ENCODE measurements at regions not wholly inside any gene's neighbourhood (a gene's known extent, or its start where the extent isn't known, plus 50 kb on each side); places are given as distances from the start of the nearest gene placed in this dataset.

GRCh38 chr2:60676706-60677330 is 79.2 kb upstream of the PAPOLG start:
- H3K56ac ChIP-seq (ENCODE audit: insufficient read length, low read depth, low read length): no peak overlapping the region
- H3K4me1 ChIP-seq (ENCODE audit: insufficient read depth, low read length): no peaks in the 10 kb centered on the region; the same call in 1 of the 2 replicates
- Mint-ChIP-seq H3K27me3 (ENCODE audit: low read depth) (peaks cover 5% of the 10 kb centered on the region), H3K4me1 (peaks cover 12 to 20% of the 10 kb centered on the region in 2 experiments), H3K9me3 (no peaks in the 10 kb centered on the region), H3K27ac (no peak overlapping the region), H3K36me3 (ENCODE audit: insufficient read depth in 1 of 3, low read depth in 3 of 3) (no peaks in the 10 kb centered on the region), H3K4me3 (no peak overlapping the region)
- H2AK5ac ChIP-seq (ENCODE audit: insufficient read length, low read length): no peak overlapping the region
- no peaks in the 10 kb centered on the region for H4K20me1 ChIP-seq (ENCODE audit: control insufficient read depth, insufficient read depth, insufficient read length)
- no peak overlapping the region for H3K27ac ChIP-seq (ENCODE audit: insufficient read length, low read depth, low read length)
- no peak overlapping the region for H2AFZ ChIP-seq (ENCODE audit: low read length)
- H3K27me3 ChIP-seq (ENCODE audit: insufficient read depth, low read length): no peaks in the 10 kb centered on the region
- TF ChIP-seq, protein P1, sequence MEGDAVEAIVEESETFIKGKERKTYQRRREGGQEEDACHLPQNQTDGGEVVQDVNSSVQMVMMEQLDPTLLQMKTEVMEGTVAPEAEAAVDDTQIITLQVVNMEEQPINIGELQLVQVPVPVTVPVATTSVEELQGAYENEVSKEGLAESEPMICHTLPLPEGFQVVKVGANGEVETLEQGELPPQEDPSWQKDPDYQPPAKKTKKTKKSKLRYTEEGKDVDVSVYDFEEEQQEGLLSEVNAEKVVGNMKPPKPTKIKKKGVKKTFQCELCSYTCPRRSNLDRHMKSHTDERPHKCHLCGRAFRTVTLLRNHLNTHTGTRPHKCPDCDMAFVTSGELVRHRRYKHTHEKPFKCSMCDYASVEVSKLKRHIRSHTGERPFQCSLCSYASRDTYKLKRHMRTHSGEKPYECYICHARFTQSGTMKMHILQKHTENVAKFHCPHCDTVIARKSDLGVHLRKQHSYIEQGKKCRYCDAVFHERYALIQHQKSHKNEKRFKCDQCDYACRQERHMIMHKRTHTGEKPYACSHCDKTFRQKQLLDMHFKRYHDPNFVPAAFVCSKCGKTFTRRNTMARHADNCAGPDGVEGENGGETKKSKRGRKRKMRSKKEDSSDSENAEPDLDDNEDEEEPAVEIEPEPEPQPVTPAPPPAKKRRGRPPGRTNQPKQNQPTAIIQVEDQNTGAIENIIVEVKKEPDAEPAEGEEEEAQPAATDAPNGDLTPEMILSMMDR (conservative IDR thresholded peaks at IDR 0.05): no peak
- no peak overlapping the region for H2BK12ac ChIP-seq (ENCODE audit: insufficient read length, low read depth, low read length)
- no peak overlapping the region for H3K23ac ChIP-seq (ENCODE audit: insufficient read length, low read depth, low read length)
- H3K4me2 ChIP-seq (ENCODE audit: insufficient read depth, insufficient read length, low read length): no peak overlapping the region
- no peak overlapping the region for H3K18ac ChIP-seq (ENCODE audit: insufficient read length, low read depth, low read length)
- H2BK20ac ChIP-seq (ENCODE audit: low read depth, low read length, poor library complexity, severe bottlenecking): no peak overlapping the region
- H3K23me2 ChIP-seq (ENCODE audit: insufficient read length, low read depth, low read length, poor library complexity, severe bottlenecking): no peaks in the 10 kb centered on the region
- no peak overlapping the region for H2BK15ac ChIP-seq (ENCODE audit: low read depth, low read length)
- H3K9me3 ChIP-seq (ENCODE audit: control insufficient read depth, low read depth, low read length): no peaks in the 10 kb centered on the region
- H2BK5ac ChIP-seq (ENCODE audit: insufficient read length, low read length): no peak overlapping the region
- H3K4ac ChIP-seq (ENCODE audit: low read depth, low read length): no peak overlapping the region
- no peak overlapping the region for H3K14ac ChIP-seq (ENCODE audit: insufficient read depth, low read length)
- H4K91ac ChIP-seq (ENCODE audit: insufficient read length, low read depth, low read length): no peak overlapping the region
- no peak overlapping the region for H3T11ph ChIP-seq (ENCODE audit: low read length)
- WGBS (ENCODE audit: extremely low coverage, insufficient read length, low lambda C conversion rate): no CpG with 5 or more reads among the region's 4 CpGs
- no peaks in the 10 kb centered on the region for H3K79me1 ChIP-seq (ENCODE audit: insufficient read depth, low read depth, low read length, poor library complexity, severe bottlenecking)
- H3K79me2 ChIP-seq (ENCODE audit: insufficient read depth, low read length): no peaks in the 10 kb centered on the region
- no peak overlapping the region for H2BK120ac ChIP-seq (ENCODE audit: low read depth, low read length, poor library complexity, severe bottlenecking)
- no peak overlapping the region for H4K5ac ChIP-seq (ENCODE audit: insufficient read length, low read depth, low read length)
- no peak overlapping the region for H3K9ac ChIP-seq (ENCODE audit: extremely low read depth, insufficient read length, low read length)
- no peak for DNase-seq
- no peak overlapping the region for H4K8ac ChIP-seq (replicated peaks; ENCODE audit: insufficient read length, low read depth, low read length)

Measured in H9 (cell line).